GM23248 (cell line): ENCODE measurements at regions not wholly inside any gene's neighbourhood (a gene's known extent, or its start where the extent isn't known, plus 50 kb on each side); places are given as distances from the start of the nearest gene placed in this dataset.

Experiments used
- DNase-seq: peaks from one replicate; pipeline ENCODE4 v3.0.0-alpha.2; 2015
- H2AFZ ChIP-seq: fragments of 200-600 bp; sonication (generic); 2 replicates; pipeline ENCODE4 v1.6.1; 2016; ENCODE audit warnings: antibody characterized with exemption
- H3F3A ChIP-seq: fragments of 200-600 bp; sonication (generic); 2 replicates; pipeline ENCODE4 v1.6.1; 2016; ENCODE audit warnings: mild to moderate bottlenecking, antibody characterized with exemption, mixed run types; ENCODE audit not compliant: insufficient read depth
- H3K27ac ChIP-seq: fragments of 200-600 bp; sonication (generic); 2 replicates; pipeline ENCODE4 v1.5.1; 2016; ENCODE audit warnings: mild to moderate bottlenecking
- H3K27me3 ChIP-seq: fragments of 200-600 bp; sonication (generic); replicated peaks from 2 replicates; pipeline ENCODE4 v1.6.1; 2016; ENCODE audit warnings: mild to moderate bottlenecking; ENCODE audit not compliant: insufficient read depth
- H3K36me3 ChIP-seq: fragments of 200-600 bp; sonication (generic); 2 replicates; pipeline ENCODE4 v1.6.1; 2016; ENCODE audit warnings: low read depth, mild to moderate bottlenecking
- H3K4me1 ChIP-seq: fragments of 200-600 bp; sonication (generic); 2 replicates; pipeline ENCODE4 v1.6.1; 2016; ENCODE audit warnings: mild to moderate bottlenecking; ENCODE audit not compliant: insufficient read depth
- H3K4me2 ChIP-seq: fragments of 200-600 bp; sonication (generic); one replicate; pipeline ENCODE4 v1.6.1; 2016; ENCODE audit warnings: mild to moderate bottlenecking; ENCODE audit not compliant: unreplicated experiment
- H3K4me3 ChIP-seq: fragments of 200-600 bp; sonication (generic); 2 replicates; pipeline ENCODE4 v1.5.1; 2016; ENCODE audit warnings: mild to moderate bottlenecking
- H3K79me2 ChIP-seq: fragments of 200-600 bp; sonication (generic); 2 replicates; pipeline ENCODE4 v1.6.1; 2016; ENCODE audit warnings: mild to moderate bottlenecking; ENCODE audit not compliant: insufficient read depth
- H3K9ac ChIP-seq: fragments of 200-600 bp; sonication (generic); 2 replicates; pipeline ENCODE4 v1.6.1; 2016; ENCODE audit warnings: mild to moderate bottlenecking
- H3K9me2 ChIP-seq: fragments of 200-600 bp; sonication (generic); 2 replicates; pipeline ENCODE4 v1.6.1; 2016; ENCODE audit warnings: mixed run types, mild to moderate bottlenecking, moderate library complexity; ENCODE audit not compliant: insufficient read depth
- H3K9me3 ChIP-seq: fragments of 200-600 bp; sonication (generic); one replicate; pipeline ENCODE4 v1.6.1; 2017; ENCODE audit warnings: low read depth
- H4K20me1 ChIP-seq: fragments of 200-600 bp; sonication (generic); 2 replicates; pipeline ENCODE4 v1.6.0; 2016; ENCODE audit not compliant: insufficient read depth
- EZH2 ChIP-seq: fragments of 200-600 bp; sonication (generic); IDR thresholded peaks from 2 replicates; pipeline ENCODE4 v1.6.1; 2018; ENCODE audit warnings: antibody characterized with exemption, mild to moderate bottlenecking; ENCODE audit not compliant: insufficient read depth, poor library complexity, severe bottlenecking
- EZH2phosphoT487 ChIP-seq: fragments of 200-600 bp; sonication (generic); IDR thresholded peaks from 2 replicates; pipeline ENCODE4 v1.6.1; 2018; ENCODE audit warnings: antibody characterized with exemption, moderate library complexity, mild to moderate bottlenecking, low read depth; ENCODE audit not compliant: insufficient read depth
- WGBS, 2 experiments: methylation state at CpG; one replicate each; pipeline ENCODE4 v1.1.6; 2015 to 2017; ENCODE audit warnings: low lambda C conversion rate in 2 of 2, low coverage in 1 of 2; ENCODE audit errors: missing lambda C conversion rate in 2 of 2; 5-methylcytosine and 5-hydroxymethylcytosine counted together
- in situ Hi-C: fragments of 300-500 bp; cut with MboI; formaldehyde crosslinking; loops from 2 replicates; pipeline ENCODE4 v1.15.0; 2020

GRCh38 chr3:127443581-127444375 lies 146.8 kb downstream of the TPRA1 start:
- H4K20me1 ChIP-seq, result no peaks in the 10 kb centered on the region
- H2AFZ ChIP-seq, result no peak overlapping the region
- H3K36me3 ChIP-seq, result no peaks in the 10 kb centered on the region
- H3K9me2 ChIP-seq, result no peaks in the 10 kb centered on the region
- H3K4me1 ChIP-seq, result no peaks in the 10 kb centered on the region
- DNase-seq, result no peak
- H3K9ac ChIP-seq, result no peak overlapping the region
- no peak overlapping the region for H3K27ac ChIP-seq
- no peak overlapping the region for H3K4me3 ChIP-seq
- H3K4me2 ChIP-seq, result no peak overlapping the region
- in situ Hi-C loops, result no loop called here
- TF ChIP-seq EZH2phosphoT487, result no peak
- no peak for TF ChIP-seq EZH2
- H3K9me3 ChIP-seq, result no peaks in the 10 kb centered on the region
- peaks cover 7% of the 10 kb centered on the region for H3K27me3 ChIP-seq
- WGBS, 2 experiments, result 47 to 55% methylated on average over 15 of the region's 15 CpGs
- no peaks in the 10 kb centered on the region for H3K79me2 ChIP-seq
- no peaks in the 10 kb centered on the region for H3F3A ChIP-seq

GRCh38 chr3:127442506-127442905 lies 148.0 kb downstream of the TPRA1 start:
- Histone ChIP-seq H3K4me3 (no peak overlapping the region), H4K20me1 (no peaks in the 10 kb centered on the region), H3K79me2 (no peaks in the 10 kb centered on the region), H3K27ac (no peak overlapping the region), H3K27me3 (peaks cover 4% of the 10 kb centered on the region), H3K36me3 (no peaks in the 10 kb centered on the region), H3K4me1 (no peaks in the 10 kb centered on the region), H3K9me3 (no peaks in the 10 kb centered on the region), H3K9me2 (no peaks in the 10 kb centered on the region), H3K4me2 (no peak overlapping the region), H3F3A (no peaks in the 10 kb centered on the region), H3K9ac (no peak overlapping the region), H2AFZ (no peak overlapping the region)
- 42 to 46% methylated on average over 5 of the region's 5 CpGs for WGBS, 2 experiments
- no peak for TF ChIP-seq EZH2
- no peak for TF ChIP-seq EZH2phosphoT487
- no peak for DNase-seq
- in situ Hi-C loops, result no loop called here

GRCh38 chr3:127441764-127442163 lies 148.8 kb downstream of the TPRA1 start:
- Histone ChIP-seq H3F3A (no peaks in the 10 kb centered on the region), H3K4me1 (no peaks in the 10 kb centered on the region), H3K9ac (no peak overlapping the region), H3K4me2 (no peak overlapping the region), H3K27me3 (peaks cover 11% of the 10 kb centered on the region), H3K36me3 (no peaks in the 10 kb centered on the region), H3K79me2 (no peaks in the 10 kb centered on the region), H3K9me3 (no peaks in the 10 kb centered on the region), H3K27ac (no peak overlapping the region), H3K9me2 (no peaks in the 10 kb centered on the region), H4K20me1 (no peaks in the 10 kb centered on the region), H3K4me3 (no peak overlapping the region), H2AFZ (no peak overlapping the region)
- whole genome bisulfite sequencing, 2 experiments, result 43 to 45% methylated on average over 9 of the region's 9 CpGs
- in situ Hi-C loops, result no loop called here
- DNase-seq, result no peak
- TF ChIP-seq EZH2phosphoT487 (no peak), EZH2 (no peak)

GRCh38 chr3:127440384-127440783 lies 150.1 kb downstream of the TPRA1 start:
- Histone ChIP-seq H3K9ac (no peak overlapping the region), H3F3A (no peaks in the 10 kb centered on the region), H4K20me1 (no peaks in the 10 kb centered on the region), H3K27ac (no peak overlapping the region), H2AFZ (no peak overlapping the region), H3K36me3 (no peaks in the 10 kb centered on the region), H3K9me3 (no peaks in the 10 kb centered on the region), H3K9me2 (no peaks in the 10 kb centered on the region), H3K4me2 (no peak overlapping the region), H3K79me2 (no peaks in the 10 kb centered on the region), H3K4me3 (no peak overlapping the region), H3K4me1 (no peaks in the 10 kb centered on the region), H3K27me3 (peaks cover 25% of the 10 kb centered on the region)
- DNase-seq, result no peak
- no peak for TF ChIP-seq EZH2phosphoT487
- TF ChIP-seq EZH2, result no peak
- in situ Hi-C loops, result no loop called here
- 63 to 71% methylated on average over 5 of the region's 5 CpGs for WGBS, 2 experiments
